ENCODE measurements at regions not wholly inside any gene's neighbourhood (a gene's known extent, or its start where the extent isn't known, plus 50 kb on each side); places are given as distances from the start of the nearest gene placed in this dataset.

DNA sequence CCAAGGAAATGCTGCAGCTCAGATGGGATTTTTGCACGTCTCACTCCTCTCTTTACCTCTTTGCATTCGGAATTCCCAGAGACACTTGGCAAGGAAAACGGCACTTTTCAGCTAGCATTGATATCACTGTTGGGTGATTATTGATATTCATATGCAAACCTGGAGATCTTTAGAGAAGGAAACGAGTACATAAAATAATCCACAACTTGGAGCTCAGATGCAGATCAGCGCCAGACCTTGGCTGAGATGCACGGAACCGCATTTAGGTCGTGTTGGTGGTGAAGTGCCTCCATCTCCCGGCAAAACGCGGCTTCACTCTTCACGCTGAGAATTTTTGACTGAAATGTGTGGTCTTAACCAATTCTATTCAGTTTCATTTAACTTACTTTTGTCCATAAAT is 77.2 kb upstream of the ARHGEF7 start:
- TF ChIP-seq, protein P1, sequence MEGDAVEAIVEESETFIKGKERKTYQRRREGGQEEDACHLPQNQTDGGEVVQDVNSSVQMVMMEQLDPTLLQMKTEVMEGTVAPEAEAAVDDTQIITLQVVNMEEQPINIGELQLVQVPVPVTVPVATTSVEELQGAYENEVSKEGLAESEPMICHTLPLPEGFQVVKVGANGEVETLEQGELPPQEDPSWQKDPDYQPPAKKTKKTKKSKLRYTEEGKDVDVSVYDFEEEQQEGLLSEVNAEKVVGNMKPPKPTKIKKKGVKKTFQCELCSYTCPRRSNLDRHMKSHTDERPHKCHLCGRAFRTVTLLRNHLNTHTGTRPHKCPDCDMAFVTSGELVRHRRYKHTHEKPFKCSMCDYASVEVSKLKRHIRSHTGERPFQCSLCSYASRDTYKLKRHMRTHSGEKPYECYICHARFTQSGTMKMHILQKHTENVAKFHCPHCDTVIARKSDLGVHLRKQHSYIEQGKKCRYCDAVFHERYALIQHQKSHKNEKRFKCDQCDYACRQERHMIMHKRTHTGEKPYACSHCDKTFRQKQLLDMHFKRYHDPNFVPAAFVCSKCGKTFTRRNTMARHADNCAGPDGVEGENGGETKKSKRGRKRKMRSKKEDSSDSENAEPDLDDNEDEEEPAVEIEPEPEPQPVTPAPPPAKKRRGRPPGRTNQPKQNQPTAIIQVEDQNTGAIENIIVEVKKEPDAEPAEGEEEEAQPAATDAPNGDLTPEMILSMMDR (conservative IDR thresholded peaks at IDR 0.05 in 1 of 2, IDR thresholded peaks at IDR 0.05 in 1 of 2; ENCODE audit: extremely low read depth in 1 of 2, insufficient read depth in 1 of 2, low read depth in 1 of 2, low read length in 2 of 2), result peak; percentile 17 to 49
- peak; percentile 53 for TF ChIP-seq EZH2 (IDR thresholded peaks at IDR 0.05; ENCODE audit: borderline replicate concordance, low read length)
